Neural cell (in vitro differentiated cells): ENCODE measurements at regions not wholly inside any gene's neighbourhood (a gene's known extent, or its start where the extent isn't known, plus 50 kb on each side); places are given as distances from the start of the nearest gene placed in this dataset.

ENCODE experiments used
- H2AFZ ChIP-seq: fragments of 200-600, 300-800 bp; sonication (generic), shearing (Covaris generic); 2 replicates; pipeline ENCODE4 v1.6.0; 2014; ENCODE audit warnings: low read depth, mild to moderate bottlenecking, antibody characterized with exemption, low read length, moderate library complexity
- H3F3A ChIP-seq: fragments of 200-600 bp; shearing (Covaris generic); 2 replicates; pipeline ENCODE4 v1.6.1; 2016; ENCODE audit warnings: mild to moderate bottlenecking, moderate library complexity, mixed read lengths, antibody characterized with exemption, low read length; ENCODE audit not compliant: insufficient read depth, poor library complexity, severe bottlenecking
- H3K27ac ChIP-seq: fragments of 200-600, 300-800 bp; sonication (generic), shearing (Covaris generic); 2 replicates; pipeline ENCODE4 v1.5.1; 2014; ENCODE audit warnings: mild to moderate bottlenecking, low read length, moderate library complexity
- H3K27me3 ChIP-seq: fragments of 300-800, 200-600 bp; sonication (generic), shearing (Covaris generic); 2 replicates; pipeline ENCODE4 v1.6.0; 2014; ENCODE audit warnings: mild to moderate bottlenecking, low read depth, low read length, moderate library complexity; ENCODE audit not compliant: insufficient read depth
- H3K36me3 ChIP-seq: fragments of 300-800, 200-600 bp; sonication (generic), shearing (Covaris generic); 2 replicates; pipeline ENCODE4 v1.5.1; 2014; ENCODE audit warnings: mild to moderate bottlenecking, antibody characterized with exemption, low read length, moderate library complexity; ENCODE audit not compliant: insufficient read depth
- H3K4me2 ChIP-seq: fragments of 300-800, 200-600 bp; sonication (generic), shearing (Covaris generic); 2 replicates; pipeline ENCODE4 v1.6.0; 2014; ENCODE audit warnings: mild to moderate bottlenecking, low read length
- H3K4me3 ChIP-seq: fragments of 300-800, 200-600 bp; sonication (generic), shearing (Covaris generic); 2 replicates; pipeline ENCODE4 v1.5.1; 2014; ENCODE audit warnings: mild to moderate bottlenecking, low read length, moderate library complexity
- H3K79me2 ChIP-seq: fragments of 200-600 bp; shearing (Covaris generic); replicated peaks from 2 replicates; pipeline ENCODE4 v1.6.0; 2014; ENCODE audit warnings: mild to moderate bottlenecking, low read length, moderate library complexity; ENCODE audit not compliant: insufficient read depth
- H3K9ac ChIP-seq: fragments of 300-800, 200-600 bp; sonication (generic), shearing (Covaris generic); 2 replicates; pipeline ENCODE4 v1.6.1; 2016; ENCODE audit warnings: mild to moderate bottlenecking, low read length, mixed read lengths
- H3K9me2 ChIP-seq: fragments of 200-600 bp; shearing (Covaris generic); 2 replicates; pipeline ENCODE4 v1.6.1; 2016; ENCODE audit warnings: mild to moderate bottlenecking, low read length, mixed read lengths; ENCODE audit not compliant: insufficient read depth
- H3K9me3 ChIP-seq: fragments of 200-600, 300-800 bp; sonication (generic), shearing (Covaris generic); 2 replicates; pipeline ENCODE4 v1.6.1; 2016; ENCODE audit warnings: mild to moderate bottlenecking, mixed run types, low read length, moderate library complexity, mixed read lengths
- H4K20me1 ChIP-seq: fragments of 200-600 bp; shearing (Covaris generic); 2 replicates; pipeline ENCODE4 v1.6.1; 2016; ENCODE audit warnings: mild to moderate bottlenecking, mixed run types; ENCODE audit not compliant: insufficient read depth
- CTCF ChIP-seq: fragments of 450-650 bp; IDR thresholded peaks from 2 replicates; pipeline ENCODE4 v1.5.1; 2014; ENCODE audit warnings: antibody characterized with exemption, mild to moderate bottlenecking, moderate library complexity; ENCODE audit not compliant: poor library complexity, severe bottlenecking
- EP300 ChIP-seq: fragments of 450-650 bp; conservative IDR thresholded peaks from 2 replicates; pipeline ENCODE4 v1.6.1; 2014; ENCODE audit warnings: antibody characterized with exemption, mild to moderate bottlenecking, moderate library complexity; ENCODE audit not compliant: poor library complexity, severe bottlenecking
- EZH2 ChIP-seq: fragments of 200-600, 300-800 bp; shearing (Covaris generic), sonication (generic); IDR thresholded peaks from 2 replicates; pipeline ENCODE4 v1.6.1; 2014; ENCODE audit warnings: antibody characterized with exemption, low read length, borderline replicate concordance, mild to moderate bottlenecking; ENCODE audit not compliant: insufficient read depth, poor library complexity, severe bottlenecking
- MXI1 ChIP-seq: fragments of 450-650 bp; conservative IDR thresholded peaks from 2 replicates; pipeline ENCODE4 v1.6.1; 2014; ENCODE audit warnings: antibody characterized with exemption, mild to moderate bottlenecking; ENCODE audit not compliant: poor library complexity, severe bottlenecking
- POLR2AphosphoS5 ChIP-seq: IDR thresholded peaks from 2 replicates; pipeline ENCODE4 v1.6.1; 2012
- RAD21 ChIP-seq: fragments of 450-650 bp; conservative IDR thresholded peaks from 2 replicates; pipeline ENCODE4 v1.6.1; 2014; ENCODE audit warnings: antibody characterized with exemption, mild to moderate bottlenecking, moderate library complexity
- REST ChIP-seq: IDR thresholded peaks from 2 replicates; pipeline ENCODE4 v1.6.1; 2012; ENCODE audit warnings: borderline replicate concordance
- SMC3 ChIP-seq: fragments of 450-650 bp; conservative IDR thresholded peaks from 2 replicates; pipeline ENCODE4 v1.6.1; 2014; ENCODE audit warnings: antibody characterized with exemption, mild to moderate bottlenecking, moderate library complexity; ENCODE audit not compliant: poor library complexity
- TAF1 ChIP-seq: IDR thresholded peaks from 2 replicates; pipeline ENCODE4 v1.6.1; 2012; ENCODE audit warnings: low read depth

GRCh38 chr13:105538346-105538745 lies 997.1 kb downstream of the EFNB2 start:
- Histone ChIP-seq H3K9me3 (no peaks in the 10 kb centered on the region), H3K4me3 (no peak overlapping the region), H3K36me3 (no peaks in the 10 kb centered on the region), H3K27me3 (no peaks in the 10 kb centered on the region), H3K9me2 (no peaks in the 10 kb centered on the region), H4K20me1 (no peaks in the 10 kb centered on the region), H3F3A (no peaks in the 10 kb centered on the region), H3K27ac (no peak overlapping the region), H2AFZ (no peak overlapping the region), H3K79me2 (no peaks in the 10 kb centered on the region), H3K4me2 (no peak overlapping the region), H3K9ac (no peak overlapping the region)
- TF ChIP-seq TAF1 (no peak), REST (no peak), RAD21 (no peak), EZH2 (no peak), POLR2AphosphoS5 (no peak), EP300 (no peak), CTCF (no peak)

GRCh38 chr13:105537113-105537512 lies 998.3 kb downstream of the EFNB2 start:
- no peak overlapping the region for H3K4me2 ChIP-seq
- no peak overlapping the region for H2AFZ ChIP-seq
- no peaks in the 10 kb centered on the region for H3F3A ChIP-seq
- no peaks in the 10 kb centered on the region for H3K79me2 ChIP-seq
- H3K9me3 ChIP-seq: no peaks in the 10 kb centered on the region
- no peaks in the 10 kb centered on the region for H3K36me3 ChIP-seq
- H4K20me1 ChIP-seq: no peaks in the 10 kb centered on the region
- TF ChIP-seq POLR2AphosphoS5 (no peak), RAD21 (no peak), TAF1 (no peak), SMC3 (no peak), MXI1 (no peak), EP300 (no peak), REST (no peak), EZH2 (no peak), CTCF (no peak)
- no peaks in the 10 kb centered on the region for H3K27me3 ChIP-seq
- H3K9ac ChIP-seq: no peak overlapping the region
- H3K9me2 ChIP-seq: no peaks in the 10 kb centered on the region
- H3K4me3 ChIP-seq: no peak overlapping the region
- no peak overlapping the region for H3K27ac ChIP-seq
